ENCODE measurements at regions not wholly inside any gene's neighbourhood (a gene's known extent, or its start where the extent isn't known, plus 50 kb on each side); places are given as distances from the start of the nearest gene placed in this dataset.

DNA sequence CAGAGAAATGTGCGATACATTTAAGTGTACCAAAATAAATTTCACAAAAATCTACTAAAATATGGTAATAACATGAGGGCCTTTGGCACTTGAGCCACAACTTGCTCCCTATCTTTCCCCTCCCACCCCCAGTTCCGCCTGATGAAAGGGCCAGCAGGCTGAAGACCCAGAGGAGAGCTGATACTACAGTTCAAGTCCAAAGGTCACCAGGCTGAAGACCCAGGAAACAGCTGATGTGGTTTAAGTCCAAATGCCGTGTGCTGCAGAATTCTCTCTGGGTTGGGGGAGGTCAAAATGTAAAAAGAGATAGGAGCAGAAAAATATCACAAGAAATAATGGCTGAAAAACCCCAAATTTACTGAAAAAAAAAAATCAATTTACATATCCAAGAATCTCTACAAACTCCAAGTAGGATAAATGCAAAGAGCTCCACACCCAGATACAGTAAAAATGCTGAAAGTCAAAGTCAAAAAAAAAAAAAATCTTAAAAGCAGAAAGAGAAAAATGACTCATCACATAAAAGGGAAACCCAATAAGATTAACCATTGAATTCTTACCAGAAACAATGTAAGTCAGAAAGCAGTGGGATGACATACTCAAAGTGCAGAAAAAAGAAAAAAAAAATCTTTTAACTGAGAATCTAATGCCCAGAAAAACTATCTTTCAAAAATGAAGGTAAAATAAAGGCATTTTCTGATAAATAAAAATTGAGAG lies 452.1 kb upstream of the ASIC2 start:
- no peak for FAIRE-seq
- TF ChIP-seq POLR2A (IDR thresholded peaks at IDR 0.05; ENCODE audit: low read depth, low read length) = no peak

DNA sequence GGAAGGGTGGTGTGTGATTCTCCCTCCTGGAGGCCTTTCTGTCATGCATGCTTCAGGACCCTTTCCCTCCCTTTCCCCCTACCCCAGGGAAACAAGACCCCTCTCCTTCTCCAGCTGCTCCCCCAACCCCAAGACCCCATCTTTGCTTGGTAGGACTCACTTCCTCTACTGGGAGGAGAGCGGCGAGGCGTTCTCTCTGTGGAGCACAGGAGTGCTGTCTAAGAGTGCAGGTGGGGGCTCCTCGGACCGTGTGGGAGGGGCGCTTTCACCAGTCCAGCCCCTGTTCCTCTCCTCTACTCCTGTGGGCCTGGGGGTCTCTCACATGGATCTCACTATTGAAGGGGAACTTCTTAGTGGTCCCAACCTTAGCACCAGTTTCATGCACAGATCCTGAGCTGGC lies 456.1 kb upstream of the ASIC2 start:
- no peak for TF ChIP-seq POLR2A (IDR thresholded peaks at IDR 0.05; ENCODE audit: low read depth, low read length)
- DNase-seq (ENCODE audit: insufficient read length, low spot score) (no peak), FAIRE-seq (no peak)

More for the DNA sequence above, 452.1 kb upstream of the ASIC2 start:
- no peak for DNase-seq (ENCODE audit: insufficient read length, low spot score)

DNA sequence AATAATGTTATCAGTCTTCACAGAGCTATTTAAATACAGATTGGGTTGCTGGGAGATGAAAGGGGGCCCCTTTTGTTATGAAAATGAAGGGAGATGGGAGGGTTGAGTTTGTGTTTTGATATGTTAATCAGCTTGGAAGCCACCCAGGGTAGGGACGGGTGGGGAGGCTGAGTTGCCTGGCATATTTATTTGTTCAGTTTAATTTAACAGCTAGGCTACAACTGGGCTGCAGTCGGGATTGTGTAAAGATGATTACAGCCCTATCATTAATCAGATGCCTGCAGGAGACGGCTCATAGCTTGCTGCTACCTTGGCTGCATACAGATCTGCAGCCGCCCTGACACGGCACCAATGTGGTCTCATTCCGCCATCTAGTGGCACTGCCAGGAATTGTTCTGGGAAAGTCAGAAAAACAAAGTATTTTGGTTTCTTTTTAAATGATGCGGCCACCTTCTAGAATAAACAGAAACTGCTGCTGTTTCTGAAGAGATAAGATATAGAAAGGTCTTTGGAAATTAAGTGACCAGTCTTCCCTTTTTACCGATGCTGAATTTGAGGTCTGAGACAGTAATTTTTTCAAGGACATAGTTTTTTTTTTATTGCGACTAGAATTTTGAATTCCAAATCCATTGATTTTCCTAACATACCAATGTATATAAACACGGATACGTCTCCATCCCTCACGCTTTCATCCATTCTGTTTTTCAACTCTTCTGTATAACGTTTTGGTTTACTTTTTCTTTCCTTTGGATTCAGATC lies 458.0 kb upstream of the ASIC2 start:
- FAIRE-seq (no peak), DNase-seq (ENCODE audit: insufficient read length, low spot score) (peak; percentile 31)
- no peak for TF ChIP-seq POLR2A (IDR thresholded peaks at IDR 0.05; ENCODE audit: low read depth, low read length)

DNA sequence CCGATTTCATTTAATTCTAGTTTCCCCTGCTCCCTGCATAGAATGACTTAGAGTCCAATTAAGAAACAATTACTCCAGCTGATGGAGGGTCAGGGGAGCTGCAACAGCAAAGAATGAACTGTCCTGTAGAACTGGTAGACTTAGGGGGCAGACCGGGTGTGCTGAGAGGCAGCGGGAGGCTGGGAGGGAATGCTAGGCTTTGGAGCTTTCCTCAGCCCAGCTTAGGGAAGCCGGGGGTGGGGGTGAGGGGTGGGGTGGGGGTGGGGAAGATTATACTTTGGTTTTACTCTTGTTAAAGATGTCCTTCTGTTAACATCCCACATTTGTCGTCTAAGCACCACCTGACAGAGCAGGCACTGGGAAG lies 458.6 kb upstream of the ASIC2 start:
- DNase-seq (ENCODE audit: insufficient read length, low spot score) (no peak), FAIRE-seq (no peak)
- TF ChIP-seq POLR2A (IDR thresholded peaks at IDR 0.05; ENCODE audit: low read depth, low read length) = no peak

DNA sequence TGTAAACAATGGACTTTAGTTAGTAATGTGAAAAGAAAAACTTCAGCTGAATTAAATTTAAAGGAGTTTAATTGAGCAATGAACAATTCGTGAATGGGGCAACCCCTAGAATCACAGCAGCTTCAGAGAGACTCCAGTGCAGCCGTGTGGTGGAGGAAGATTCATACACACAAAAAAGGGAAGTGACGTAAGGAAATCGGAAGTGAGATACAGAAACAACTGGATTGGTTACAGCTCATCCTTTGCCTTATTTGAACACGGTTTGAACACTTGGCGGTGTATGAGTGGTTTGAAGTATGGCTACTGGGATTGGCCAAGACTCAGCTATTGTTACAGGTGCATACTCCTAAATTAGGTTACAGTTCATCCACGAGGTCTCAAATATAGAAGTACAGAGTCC lies 460.4 kb upstream of the ASIC2 start:
- DNase-seq (ENCODE audit: insufficient read length, low spot score) (no peak), FAIRE-seq (no peak)
- TF ChIP-seq POLR2A (IDR thresholded peaks at IDR 0.05; ENCODE audit: low read depth, low read length) = no peak

DNA sequence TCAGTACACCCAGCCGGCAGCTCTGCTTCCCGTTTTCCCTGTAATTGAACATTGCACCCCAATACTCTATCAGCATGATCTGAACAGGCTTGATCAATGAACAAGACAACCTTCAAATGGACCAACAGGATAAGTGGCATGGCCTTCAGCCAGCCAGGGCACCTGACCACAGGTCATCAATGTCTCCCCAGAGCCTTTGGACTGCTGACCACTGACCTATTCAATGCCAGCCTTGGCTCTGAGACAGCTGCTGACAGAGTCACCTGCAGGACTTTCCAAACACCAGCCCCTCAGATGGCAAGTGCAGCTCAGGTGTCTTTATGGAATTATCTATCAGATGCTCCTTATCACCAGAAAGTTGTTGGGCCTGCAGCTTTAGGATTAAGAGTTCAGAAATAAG lies 462.9 kb upstream of the ASIC2 start:
- no peak for TF ChIP-seq POLR2A (IDR thresholded peaks at IDR 0.05; ENCODE audit: low read depth, low read length)
- DNase-seq (ENCODE audit: insufficient read length, low spot score) (no peak), FAIRE-seq (no peak)

DNA sequence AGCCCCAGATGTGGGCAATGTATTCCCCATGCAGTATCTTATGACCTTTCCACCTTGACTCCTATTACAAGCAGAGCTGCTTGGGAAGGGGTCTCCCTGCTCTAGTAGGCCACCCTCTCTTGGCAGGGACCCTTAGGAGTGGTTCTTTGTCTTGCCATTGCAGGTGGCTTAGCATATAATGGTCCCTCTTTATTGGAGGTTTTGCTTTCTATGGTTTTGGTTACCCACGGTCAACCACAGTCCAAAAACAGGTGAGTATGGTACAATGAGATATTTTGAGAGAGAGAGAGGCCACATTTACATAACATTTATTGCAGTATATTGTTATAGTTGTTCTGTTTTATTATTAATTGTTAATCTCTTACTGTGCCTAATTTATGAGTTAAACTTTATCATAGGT lies 472.8 kb upstream of the ASIC2 start:
- no peak for DNase-seq (ENCODE audit: insufficient read length, low spot score)
- TF ChIP-seq POLR2A (IDR thresholded peaks at IDR 0.05; ENCODE audit: low read depth, low read length) = no peak
- FAIRE-seq = no peak

DNA sequence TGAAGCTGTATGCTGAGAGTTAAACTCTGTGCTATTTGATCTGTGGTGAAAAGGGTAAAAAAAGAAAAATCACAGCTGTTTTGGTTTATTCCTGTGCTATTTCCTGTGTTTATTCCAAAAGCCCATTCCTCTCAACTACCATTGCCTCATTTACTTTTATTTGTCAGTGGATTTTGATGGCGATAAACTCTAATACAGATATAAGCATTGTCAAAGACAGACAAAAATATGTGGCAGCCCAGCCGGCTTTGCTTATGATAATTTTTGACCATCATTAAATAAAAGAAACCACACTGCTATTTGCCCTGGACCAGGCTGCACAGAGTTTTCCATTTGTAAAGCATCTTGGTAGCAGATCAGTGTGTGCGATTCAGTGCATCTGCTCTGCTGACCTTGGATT lies 473.6 kb upstream of the ASIC2 start:
- no peak for FAIRE-seq
- TF ChIP-seq POLR2A (IDR thresholded peaks at IDR 0.05; ENCODE audit: low read depth, low read length) = no peak
- DNase-seq (ENCODE audit: insufficient read length, low spot score) = no peak

DNA sequence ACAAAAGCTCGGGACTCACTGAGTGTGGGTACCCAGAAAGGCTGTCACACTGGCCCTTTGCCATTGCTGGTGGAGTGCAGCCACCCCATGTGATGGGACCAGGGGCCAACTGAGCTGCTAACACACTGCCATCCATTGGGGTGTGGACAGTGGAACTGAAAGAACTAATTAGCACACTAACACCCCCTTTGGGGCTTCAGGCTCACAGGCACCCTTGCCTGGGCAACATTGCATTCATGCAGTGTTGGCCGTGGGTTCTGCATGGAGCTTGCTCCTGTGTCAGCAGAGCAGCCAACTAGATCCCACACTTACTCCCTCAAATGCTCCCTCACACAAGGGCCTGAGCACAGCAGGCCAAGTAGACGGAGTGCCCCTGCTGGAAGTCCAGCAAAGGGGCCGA lies 476.0 kb upstream of the ASIC2 start:
- DNase-seq (ENCODE audit: insufficient read length, low spot score) = no peak
- no peak for FAIRE-seq
- TF ChIP-seq POLR2A (IDR thresholded peaks at IDR 0.05; ENCODE audit: low read depth, low read length) = no peak

DNA sequence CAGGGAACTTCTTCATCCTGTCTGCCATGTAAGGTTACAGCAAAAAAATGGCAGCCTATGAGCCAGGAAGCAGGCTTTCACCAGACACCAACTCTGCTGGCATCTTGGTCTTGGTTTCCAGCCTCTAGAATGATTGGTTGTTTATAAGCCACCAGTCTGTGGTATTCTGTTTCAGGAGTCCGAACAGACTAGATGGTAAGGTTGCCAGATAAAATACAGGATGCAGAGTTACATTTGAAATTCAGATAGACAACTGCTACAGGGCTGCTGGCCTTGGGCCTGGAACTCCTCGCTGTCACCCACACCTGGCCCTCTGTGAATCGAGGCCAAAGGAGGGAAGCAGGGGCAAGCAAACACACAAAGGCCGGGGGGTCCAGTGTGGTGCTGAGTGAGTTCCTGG lies 478.8 kb upstream of the CCL2 start:
- FAIRE-seq (no peak), DNase-seq (ENCODE audit: insufficient read length, low spot score) (no peak)
- TF ChIP-seq POLR2A (IDR thresholded peaks at IDR 0.05; ENCODE audit: low read depth, low read length) = no peak

DNA sequence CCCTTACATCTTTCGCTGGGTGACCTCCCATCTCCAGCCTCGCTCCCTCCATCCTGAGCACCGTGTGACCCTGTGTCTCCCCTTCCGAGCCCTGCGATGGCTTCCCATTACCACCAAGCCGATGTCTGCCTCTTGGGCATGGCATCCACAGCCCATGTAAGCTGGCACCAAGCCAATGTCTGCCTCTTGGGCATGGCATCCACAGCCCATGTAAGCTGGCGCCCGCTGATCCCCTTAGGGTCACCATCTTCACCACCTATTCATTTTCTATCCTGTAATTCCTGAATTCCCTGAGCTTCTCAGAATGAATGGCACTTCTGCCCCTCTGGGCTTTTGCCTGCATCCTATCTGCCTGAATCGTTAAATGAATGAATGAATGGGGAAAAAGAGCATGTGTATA lies 478.2 kb upstream of the CCL2 start:
- no peak for TF ChIP-seq POLR2A (IDR thresholded peaks at IDR 0.05; ENCODE audit: low read depth, low read length)
- FAIRE-seq (no peak), DNase-seq (ENCODE audit: insufficient read length, low spot score) (no peak)

DNA sequence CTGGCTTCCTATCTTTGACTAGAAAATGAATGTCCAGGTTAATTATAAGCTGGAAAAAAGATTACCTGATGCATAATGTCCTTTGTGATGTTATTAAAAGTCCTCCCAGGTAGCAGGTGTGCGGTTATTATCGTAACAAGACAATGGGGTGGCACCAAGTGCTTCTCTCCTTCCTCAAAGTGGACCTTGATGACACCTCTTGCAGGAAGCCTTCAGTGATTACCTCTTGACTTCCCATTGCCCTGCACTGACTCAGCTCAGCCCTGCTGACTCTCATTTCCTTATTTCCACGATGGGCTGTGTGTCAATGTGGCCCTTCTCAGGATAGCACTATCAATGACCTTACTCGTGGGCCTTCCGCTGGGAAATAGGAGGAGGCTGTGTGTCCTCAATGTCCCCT lies 477.4 kb upstream of the CCL2 start:
- DNase-seq (ENCODE audit: insufficient read length, low spot score) = no peak
- no peak for FAIRE-seq
- no peak for TF ChIP-seq POLR2A (IDR thresholded peaks at IDR 0.05; ENCODE audit: low read depth, low read length)

DNA sequence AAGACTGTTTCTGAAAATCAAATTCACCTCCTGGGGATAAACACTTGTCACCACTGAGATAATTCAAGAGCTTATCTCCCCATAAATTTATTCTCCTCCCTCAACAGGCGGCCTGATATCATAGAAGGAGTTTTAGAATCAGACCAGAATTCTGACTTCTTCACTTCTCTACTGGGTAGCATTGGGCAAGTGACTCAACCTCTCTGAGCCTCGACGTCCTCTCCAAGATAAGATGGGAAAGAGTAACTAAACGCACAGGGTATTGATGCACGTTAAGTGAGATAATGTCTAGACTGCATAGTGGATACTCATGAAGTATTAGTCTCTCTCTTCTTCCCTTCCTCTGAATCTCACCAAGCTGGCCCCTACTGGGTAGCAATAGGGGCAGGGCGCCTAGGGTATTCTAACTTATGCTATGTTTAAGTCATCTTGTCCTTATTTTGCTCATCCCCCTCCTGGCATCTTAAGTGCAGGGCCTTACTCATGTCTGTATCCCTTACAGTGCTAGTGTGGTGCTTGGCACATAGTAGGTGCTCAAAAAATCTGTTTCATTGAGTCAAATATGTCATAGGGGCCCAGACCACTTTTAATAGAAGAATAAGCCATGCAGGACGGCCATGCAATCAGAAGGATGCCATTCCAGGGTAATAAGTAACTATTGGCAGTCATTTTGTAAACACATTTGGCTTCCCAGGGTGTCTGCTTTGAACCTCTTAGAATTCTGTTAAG lies 476.4 kb upstream of the CCL2 start:
- TF ChIP-seq POLR2A (IDR thresholded peaks at IDR 0.05; ENCODE audit: low read depth, low read length) = no peak
- no peak for DNase-seq (ENCODE audit: insufficient read length, low spot score)
- FAIRE-seq = no peak

DNA sequence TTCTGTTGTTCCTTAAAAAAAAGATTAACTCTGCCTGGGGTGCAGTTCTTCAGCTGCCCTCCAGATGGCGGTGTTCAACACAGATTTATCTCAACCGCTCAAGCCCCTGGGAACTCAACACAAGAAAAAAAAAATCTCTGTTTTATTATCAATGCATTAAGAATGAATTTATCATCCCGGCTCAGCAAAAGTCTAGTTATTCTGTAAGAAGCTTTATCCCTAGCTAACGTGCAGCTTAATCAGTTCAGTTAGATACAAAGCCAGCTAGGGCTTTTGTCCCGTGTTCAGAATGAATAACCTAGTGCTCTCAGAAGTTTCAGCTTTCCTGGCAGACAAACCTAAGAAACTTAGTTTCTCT lies 475.9 kb upstream of the CCL2 start:
- FAIRE-seq (no peak), DNase-seq (ENCODE audit: insufficient read length, low spot score) (peak; percentile 29)
- no peak for TF ChIP-seq POLR2A (IDR thresholded peaks at IDR 0.05; ENCODE audit: low read depth, low read length)

DNA sequence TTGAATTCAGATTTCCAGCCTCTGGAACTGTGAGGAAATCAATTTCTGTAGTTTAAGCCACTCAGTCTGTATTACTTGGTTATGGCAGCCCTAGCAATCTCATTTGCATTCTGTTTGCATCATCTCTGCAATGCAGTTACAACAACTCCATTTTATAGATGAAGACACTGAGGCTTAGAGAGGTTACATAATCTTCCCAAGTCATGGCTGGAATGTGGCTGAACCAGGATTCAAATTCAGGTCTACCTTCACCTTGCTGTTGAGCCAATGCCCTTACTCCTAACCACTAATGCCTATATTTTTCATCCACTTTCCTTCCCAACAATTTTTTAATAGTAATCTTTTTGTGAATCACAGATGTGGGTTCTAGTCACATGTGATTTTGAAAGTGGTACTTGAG lies 469.8 kb upstream of the CCL2 start:
- FAIRE-seq (no peak), DNase-seq (ENCODE audit: insufficient read length, low spot score) (no peak)
- TF ChIP-seq POLR2A (IDR thresholded peaks at IDR 0.05; ENCODE audit: low read depth, low read length) = no peak
